HG03066 (cell line): ENCODE measurements at regions not wholly inside any gene's neighbourhood (a gene's known extent, or its start where the extent isn't known, plus 50 kb on each side); places are given as distances from the start of the nearest gene placed in this dataset.

Experiments
- ATAC-seq: cut with Tn5 transposase; IDR thresholded peaks from one replicate; pipeline ENCODE4 v1.9.1; 2021; ENCODE audit warnings: low read depth; ENCODE audit not compliant: unreplicated experiment

GRCh38 chr22:46100401-46101105 is 49.8 kb upstream of the PPARA start:
- no peak for ATAC-seq
